ENCODE measurements at regions not wholly inside any gene's neighbourhood (a gene's known extent, or its start where the extent isn't known, plus 50 kb on each side); places are given as distances from the start of the nearest gene placed in this dataset.

- H3K9ac ChIP-seq (replicated peaks; ENCODE audit: extremely low read depth, insufficient read depth, low read length): no peak overlapping the region
- no peaks in the 10 kb centered on the region for H3K36me3 ChIP-seq (ENCODE audit: control insufficient read depth in 2 of 2, extremely low read depth in 1 of 2, insufficient read depth in 2 of 2, low read length in 2 of 2)
- no peaks in the 10 kb centered on the region for H3K9me3 ChIP-seq (replicated peaks; ENCODE audit: control insufficient read depth, insufficient read depth, low read length)
- ChIA-PET POLR2A (no interaction called here), CTCF (interaction anchor here (1.5 kb wide), 1 partner anchor 12 kb away, joined by 3 read pairs; no protein-coding TSS in a partner anchor)
- H3K79me2 ChIP-seq (ENCODE audit: control insufficient read depth, insufficient read depth, low read length): no peaks in the 10 kb centered on the region
- no peak overlapping the region for H3K4me3 ChIP-seq (replicated peaks in 1 of 3; ENCODE audit: insufficient read depth in 1 of 3, low read depth in 1 of 3, low read length in 3 of 3)
- H2AFZ ChIP-seq (ENCODE audit: low read depth, low read length): no peak overlapping the region
- H4K20me1 ChIP-seq (replicated peaks; ENCODE audit: control insufficient read depth, extremely low read depth, insufficient read depth, low read length): no peaks in the 10 kb centered on the region
- FAIRE-seq: no peak
- DNase-seq (ENCODE audit: low read depth, low spot score): no peak
- BruUV-seq (replicated peaks): no TSS peak
- no peak overlapping the region for H3K4me2 ChIP-seq (ENCODE audit: insufficient read depth, low read length)
- no peaks in the 10 kb centered on the region for H3K9me1 ChIP-seq (replicated peaks; ENCODE audit: control insufficient read depth, extremely low read depth, insufficient read depth, low read length)
- TF ChIP-seq POLR2AphosphoS5 (IDR thresholded peaks at IDR 0.05; ENCODE audit: insufficient read depth, low read depth, low read length) (no peak), MAX (IDR thresholded peaks at IDR 0.05; ENCODE audit: insufficient read depth, insufficient read length) (no peak), JUN (IDR thresholded peaks at IDR 0.05; ENCODE audit: borderline replicate concordance, insufficient read depth, insufficient read length, low read depth) (no peak), CTCF (IDR thresholded peaks at IDR 0.05; ENCODE audit: extremely low read depth in 1 of 2, insufficient read depth in 1 of 2, low read depth in 1 of 2, low read length in 2 of 2) (no peak)
- peaks cover 2 to 11% of the 10 kb centered on the region in 2 experiments for H3K27me3 ChIP-seq (ENCODE audit: control insufficient read depth in 2 of 2, insufficient read depth in 2 of 2, low read length in 2 of 2)
- dilution Hi-C loops (cut with MboI; ENCODE audit: extremely low pct_ligation_motif_present, low sequenced_read_pairs): no loop called here
- H3K27ac ChIP-seq (ENCODE audit: insufficient read depth, low read depth, low read length): no peak overlapping the region
- intact Hi-C loops (cut with micrococcal nuclease): loop anchor here (5.0 kb wide), 1 partner anchor 37 kb away; no protein-coding TSS in a partner anchor
- H3K4me1 ChIP-seq (ENCODE audit: control insufficient read depth, extremely low read depth, insufficient read depth, low read length): no peaks in the 10 kb centered on the region
Observed at GRCh38 chr1:19559641-19560040, 74.3 kb upstream of the CAPZB start.

- H3K9ac ChIP-seq (replicated peaks; ENCODE audit: extremely low read depth, insufficient read depth, low read length): no peak overlapping the region
- no peaks in the 10 kb centered on the region for H3K4me1 ChIP-seq (ENCODE audit: control insufficient read depth, extremely low read depth, insufficient read depth, low read length)
- H3K79me2 ChIP-seq (ENCODE audit: control insufficient read depth, insufficient read depth, low read length): no peaks in the 10 kb centered on the region
- POLR2A ChIA-PET: no interaction called here
- TF ChIP-seq GATA2 (IDR thresholded peaks at IDR 0.05; ENCODE audit: insufficient read depth, insufficient read length, low read depth, low read length): no peak
- TF ChIP-seq EZH2 (IDR thresholded peaks at IDR 0.05; ENCODE audit: borderline replicate concordance, low read depth, low read length, severe bottlenecking): no peak
- no peak for TF ChIP-seq MAX (IDR thresholded peaks at IDR 0.05; ENCODE audit: insufficient read depth, insufficient read length)
- TF ChIP-seq JUN (IDR thresholded peaks at IDR 0.05; ENCODE audit: borderline replicate concordance, insufficient read depth, insufficient read length, low read depth): no peak
- no peak for TF ChIP-seq FOS (IDR thresholded peaks at IDR 0.05; ENCODE audit: borderline replicate concordance, insufficient read depth, low read length)
- H3K4me3 ChIP-seq (replicated peaks in 1 of 3; ENCODE audit: insufficient read depth in 1 of 3, low read depth in 1 of 3, low read length in 3 of 3): no peak overlapping the region
- H3K36me3 ChIP-seq (ENCODE audit: control insufficient read depth in 2 of 2, extremely low read depth in 1 of 2, insufficient read depth in 2 of 2, low read length in 2 of 2): no peaks in the 10 kb centered on the region
- H2AFZ ChIP-seq (ENCODE audit: low read depth, low read length): no peak overlapping the region
- no peaks in the 10 kb centered on the region for H3K9me1 ChIP-seq (replicated peaks; ENCODE audit: control insufficient read depth, extremely low read depth, insufficient read depth, low read length)
- no peak overlapping the region for H3K4me2 ChIP-seq (ENCODE audit: insufficient read depth, low read length)
- H3K9me3 ChIP-seq (replicated peaks; ENCODE audit: control insufficient read depth, insufficient read depth, low read length): no peaks in the 10 kb centered on the region
- dilution Hi-C loops (cut with MboI; ENCODE audit: extremely low pct_ligation_motif_present, low sequenced_read_pairs) (no loop called here), intact Hi-C loops (cut with micrococcal nuclease) (loop anchor here (5.0 kb wide), 1 partner anchor 35 kb away; no protein-coding TSS in a partner anchor)
- BruUV-seq (replicated peaks): no TSS peak
- DNase-seq (ENCODE audit: low read depth, low spot score) (no peak), FAIRE-seq (no peak)
- H4K20me1 ChIP-seq (replicated peaks; ENCODE audit: control insufficient read depth, extremely low read depth, insufficient read depth, low read length): no peaks in the 10 kb centered on the region
- H3K27ac ChIP-seq (ENCODE audit: insufficient read depth, low read depth, low read length): no peak overlapping the region
- CTCF ChIA-PET: interaction anchor here (0.9 to 1.6 kb wide), 3 partner anchors 11 to 72 kb away, joined by 3 to 4 read pairs (median 3); partner anchors contain the start of gene CAPZB
- H3K27me3 ChIP-seq (ENCODE audit: control insufficient read depth in 2 of 2, insufficient read depth in 2 of 2, low read length in 2 of 2): peaks cover 2 to 11% of the 10 kb centered on the region in 2 experiments
Observed at GRCh38 chr1:19557609-19558051, 72.3 kb upstream of the CAPZB start.
